HEK293 (cell line): ENCODE measurements at regions not wholly inside any gene's neighbourhood (a gene's known extent, or its start where the extent isn't known, plus 50 kb on each side); places are given as distances from the start of the nearest gene placed in this dataset.

Experiments
- CTCF ChIA-PET: fragments of 350-600 bp; formaldehyde crosslinking; extraction: SDS; loops from one replicate; lab custom pipeline; 2021; ENCODE audit warnings: antibody characterized with exemption; lab: Yijun Ruan, JAX
- POLR2A ChIA-PET: fragments of 300-600 bp; formaldehyde crosslinking; extraction: SDS; loops from one replicate; lab custom pipeline; 2020; ENCODE audit warnings: antibody characterized with exemption, inconsistent platforms; lab: Yijun Ruan, JAX
- H3K27ac ChIP-seq: fragments of 200-500 bp; sonication (Bioruptor generic); 2 replicates; pipeline ENCODE4 v1.5.1; 2014; ENCODE audit warnings: low read depth, low read length, control low read depth, inconsistent platforms; ENCODE audit errors: extremely low read depth
- H3K36me3 ChIP-seq, 2 experiments: fragments of 200-500 bp in 1 of 2; sonication (Bioruptor generic) in 1 of 2; 1 replicate in 1 of 2; 2 replicates in 1 of 2; pipeline ENCODE4 v1.5.1; 2014 to 2017; ENCODE audit warnings: inconsistent platforms in 2 of 2, low read length in 2 of 2; ENCODE audit not compliant: control insufficient read depth in 2 of 2, insufficient read depth in 1 of 2
- H3K4me1 ChIP-seq: fragments of 200-500 bp; sonication (Bioruptor generic); 2 replicates; pipeline ENCODE4 v1.5.1; 2014; ENCODE audit warnings: mild to moderate bottlenecking, low read length, inconsistent platforms; ENCODE audit not compliant: control insufficient read depth, insufficient read depth
- H3K4me3 ChIP-seq: 2 replicates; pipeline ENCODE4 v1.5.1; 2011; ENCODE audit warnings: low read depth, mild to moderate bottlenecking, control low read depth, low read length, moderate library complexity
- H3K9me3 ChIP-seq: fragments of 200-500 bp; sonication (Bioruptor generic); 2 replicates; pipeline ENCODE4 v1.5.1; 2014; ENCODE audit warnings: low read depth, low read length, inconsistent platforms; ENCODE audit not compliant: control insufficient read depth, insufficient read depth
- KLF17 ChIP-seq: fragments of 450-650 bp; formaldehyde crosslinking; IDR thresholded peaks from 2 replicates; pipeline ENCODE4 v1.5.1; 2016; ENCODE audit warnings: missing biosample characterization, missing genetic modification characterization
- KLF7 ChIP-seq: fragments of 450-650 bp; formaldehyde crosslinking; IDR thresholded peaks from 2 replicates; pipeline ENCODE4 v1.5.1; 2016; ENCODE audit warnings: missing biosample characterization, missing genetic modification characterization, borderline replicate concordance
- PATZ1 ChIP-seq: fragments of 450-650 bp; formaldehyde crosslinking; IDR thresholded peaks from 2 replicates; pipeline ENCODE4 v1.5.1; 2016; ENCODE audit warnings: missing biosample characterization, missing genetic modification characterization
- SALL2 ChIP-seq: fragments of 450-650 bp; formaldehyde crosslinking; IDR thresholded peaks from 2 replicates; pipeline ENCODE4 v1.5.0; 2017; ENCODE audit warnings: missing biosample characterization, mild to moderate bottlenecking, missing genetic modification characterization, borderline replicate concordance
- SCRT1 ChIP-seq: fragments of 450-650 bp; formaldehyde crosslinking; IDR thresholded peaks from 2 replicates; pipeline ENCODE4 v1.5.1; 2016; ENCODE audit warnings: missing biosample characterization, missing genetic modification characterization, borderline replicate concordance
- SCRT2 ChIP-seq: fragments of 450-650 bp; formaldehyde crosslinking; IDR thresholded peaks from 2 replicates; pipeline ENCODE4 v1.5.1; 2016; ENCODE audit warnings: missing biosample characterization, missing genetic modification characterization
- TCF7L2 ChIP-seq: IDR thresholded peaks from 2 replicates; pipeline ENCODE4 v1.6.1; 2011; ENCODE audit warnings: low read depth, mild to moderate bottlenecking, inconsistent platforms, low read length, moderate library complexity, borderline replicate concordance
- TRIM28 ChIP-seq: IDR thresholded peaks from 2 replicates; pipeline ENCODE4 v1.6.1; 2011; ENCODE audit warnings: low read length, control low read depth, borderline replicate concordance
- ZNF184 ChIP-seq: fragments of 450-650 bp; IDR thresholded peaks from 2 replicates; pipeline ENCODE4 v1.5.1; 2018; ENCODE audit warnings: missing biosample characterization, mild to moderate bottlenecking, missing genetic modification characterization
- ZNF2 ChIP-seq: fragments of 450-650 bp; formaldehyde crosslinking; IDR thresholded peaks from 2 replicates; pipeline ENCODE4 v1.5.1; 2016; ENCODE audit warnings: missing biosample characterization, missing genetic modification characterization
- ZNF311 ChIP-seq: fragments of 450-650 bp; formaldehyde crosslinking; IDR thresholded peaks from 2 replicates; pipeline ENCODE4 v1.5.1; 2017; ENCODE audit warnings: missing biosample characterization, missing genetic modification characterization, borderline replicate concordance
- ZNF354C ChIP-seq: fragments of 450-650 bp; formaldehyde crosslinking; IDR thresholded peaks from 2 replicates; pipeline ENCODE4 v1.5.1; 2016; ENCODE audit warnings: missing biosample characterization, missing genetic modification characterization, low read depth, borderline replicate concordance
- ZNF366 ChIP-seq: fragments of 450-650 bp; formaldehyde crosslinking; conservative IDR thresholded peaks from 2 replicates; pipeline ENCODE4 v1.5.1; 2016; ENCODE audit warnings: missing biosample characterization, missing genetic modification characterization
- ZNF561 ChIP-seq: fragments of 450-650 bp; IDR thresholded peaks from 2 replicates; pipeline ENCODE4 v1.5.1; 2018; ENCODE audit warnings: missing biosample characterization, missing genetic modification characterization, borderline replicate concordance
- ZNF585B ChIP-seq: fragments of 450-650 bp; formaldehyde crosslinking; IDR thresholded peaks from 2 replicates; pipeline ENCODE4 v1.5.1; 2016; ENCODE audit warnings: missing biosample characterization, missing genetic modification characterization
- ZNF610 ChIP-seq: fragments of 450-650 bp; formaldehyde crosslinking; IDR thresholded peaks from 2 replicates; pipeline ENCODE4 v1.5.1; 2016; ENCODE audit warnings: missing biosample characterization, missing genetic modification characterization, borderline replicate concordance
- ZNF670 ChIP-seq: fragments of 450-650 bp; formaldehyde crosslinking; IDR thresholded peaks from 2 replicates; pipeline ENCODE4 v1.5.1; 2016; ENCODE audit warnings: missing biosample characterization, missing genetic modification characterization, low read depth
- ZNF707 ChIP-seq: fragments of 450-650 bp; formaldehyde crosslinking; IDR thresholded peaks from 2 replicates; pipeline ENCODE4 v1.5.1; 2016; ENCODE audit warnings: missing biosample characterization, missing genetic modification characterization
- TF ChIP-seq, protein P1 (sequence below): fragments of 450-650 bp; formaldehyde crosslinking; IDR thresholded peaks from 2 replicates; pipeline ENCODE4 v1.5.1; 2017; ENCODE audit warnings: missing biosample characterization, missing genetic modification characterization
- TF ChIP-seq, protein P2 (sequence below): fragments of 450-650 bp; formaldehyde crosslinking; IDR thresholded peaks from 2 replicates; pipeline ENCODE4 v1.5.1; 2016; ENCODE audit warnings: missing biosample characterization, missing genetic modification characterization, borderline replicate concordance
- TF ChIP-seq, protein P3 (sequence below): fragments of 450-650 bp; formaldehyde crosslinking; IDR thresholded peaks from 2 replicates; pipeline ENCODE4 v1.5.1; 2016; ENCODE audit warnings: missing biosample characterization, missing genetic modification characterization

DNA sequence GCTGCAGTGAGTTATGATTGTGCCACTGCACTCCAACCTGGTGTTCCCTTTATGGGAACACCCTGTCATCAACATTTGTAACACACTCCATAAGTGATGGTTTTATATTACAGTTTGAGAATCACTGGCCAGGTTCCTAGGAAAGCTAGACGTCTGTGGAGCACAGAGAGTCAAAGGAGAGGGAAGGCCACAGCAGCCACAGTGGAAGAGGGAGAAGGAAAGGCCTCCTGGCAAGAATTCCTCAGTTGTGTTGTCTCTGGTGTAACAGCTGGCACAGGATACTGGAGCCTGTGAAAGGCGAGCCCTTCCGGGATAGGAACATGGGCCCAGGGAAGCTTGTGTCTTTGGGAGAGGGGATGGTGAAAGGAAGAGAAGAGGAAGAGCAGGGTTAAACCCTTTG lies 360.5 kb upstream of the PIK3C3 start (continued):
- TF ChIP-seq, protein P1, sequence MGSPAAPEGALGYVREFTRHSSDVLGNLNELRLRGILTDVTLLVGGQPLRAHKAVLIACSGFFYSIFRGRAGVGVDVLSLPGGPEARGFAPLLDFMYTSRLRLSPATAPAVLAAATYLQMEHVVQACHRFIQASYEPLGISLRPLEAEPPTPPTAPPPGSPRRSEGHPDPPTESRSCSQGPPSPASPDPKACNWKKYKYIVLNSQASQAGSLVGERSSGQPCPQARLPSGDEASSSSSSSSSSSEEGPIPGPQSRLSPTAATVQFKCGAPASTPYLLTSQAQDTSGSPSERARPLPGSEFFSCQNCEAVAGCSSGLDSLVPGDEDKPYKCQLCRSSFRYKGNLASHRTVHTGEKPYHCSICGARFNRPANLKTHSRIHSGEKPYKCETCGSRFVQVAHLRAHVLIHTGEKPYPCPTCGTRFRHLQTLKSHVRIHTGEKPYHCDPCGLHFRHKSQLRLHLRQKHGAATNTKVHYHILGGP (tag by site-specific recombination) = no peak
- TF ChIP-seq, protein P2, sequence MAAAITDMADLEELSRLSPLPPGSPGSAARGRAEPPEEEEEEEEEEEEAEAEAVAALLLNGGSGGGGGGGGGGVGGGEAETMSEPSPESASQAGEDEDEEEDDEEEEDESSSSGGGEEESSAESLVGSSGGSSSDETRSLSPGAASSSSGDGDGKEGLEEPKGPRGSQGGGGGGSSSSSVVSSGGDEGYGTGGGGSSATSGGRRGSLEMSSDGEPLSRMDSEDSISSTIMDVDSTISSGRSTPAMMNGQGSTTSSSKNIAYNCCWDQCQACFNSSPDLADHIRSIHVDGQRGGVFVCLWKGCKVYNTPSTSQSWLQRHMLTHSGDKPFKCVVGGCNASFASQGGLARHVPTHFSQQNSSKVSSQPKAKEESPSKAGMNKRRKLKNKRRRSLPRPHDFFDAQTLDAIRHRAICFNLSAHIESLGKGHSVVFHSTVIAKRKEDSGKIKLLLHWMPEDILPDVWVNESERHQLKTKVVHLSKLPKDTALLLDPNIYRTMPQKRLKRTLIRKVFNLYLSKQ (tag by site-specific recombination) = no peak

GRCh38 chr18:41593171-41593675 lies 361.8 kb upstream of the PIK3C3 start:
- Histone ChIP-seq H3K4me3 (no peak overlapping the region), H3K27ac (no peak overlapping the region), H3K4me1 (no peaks in the 10 kb centered on the region), H3K9me3 (no peaks in the 10 kb centered on the region), H3K36me3 (no peaks in the 10 kb centered on the region)
- ChIA-PET POLR2A (no interaction called here), CTCF (no interaction called here)
- TF ChIP-seq SCRT1 (tag by site-specific recombination) (no peak), ZNF311 (no peak), KLF17 (tag by site-specific recombination) (no peak), KLF7 (tag by site-specific recombination) (no peak), ZNF585B (tag by site-specific recombination) (no peak), SCRT2 (no peak), PATZ1 (tag by site-specific recombination) (no peak), ZNF2 (tag by site-specific recombination) (no peak), ZNF184 (tag by site-specific recombination) (no peak)

GRCh38 chr18:41587976-41588375 lies 367.1 kb upstream of the PIK3C3 start:
- no peaks in the 10 kb centered on the region for H3K4me1 ChIP-seq
- H3K36me3 ChIP-seq = peaks cover 0 to 4% of the 10 kb centered on the region in 2 experiments; a peak in 1 of 3 replicates
- H3K27ac ChIP-seq = no peak overlapping the region
- TF ChIP-seq, protein P2 (tag by site-specific recombination) = no peak
- TF ChIP-seq ZNF610 (tag by site-specific recombination) = no peak
- TF ChIP-seq ZNF707 (tag by site-specific recombination) = no peak
- no peak for TF ChIP-seq ZNF354C
- no peak for TF ChIP-seq ZNF585B (tag by site-specific recombination)
- TF ChIP-seq, protein P3, sequence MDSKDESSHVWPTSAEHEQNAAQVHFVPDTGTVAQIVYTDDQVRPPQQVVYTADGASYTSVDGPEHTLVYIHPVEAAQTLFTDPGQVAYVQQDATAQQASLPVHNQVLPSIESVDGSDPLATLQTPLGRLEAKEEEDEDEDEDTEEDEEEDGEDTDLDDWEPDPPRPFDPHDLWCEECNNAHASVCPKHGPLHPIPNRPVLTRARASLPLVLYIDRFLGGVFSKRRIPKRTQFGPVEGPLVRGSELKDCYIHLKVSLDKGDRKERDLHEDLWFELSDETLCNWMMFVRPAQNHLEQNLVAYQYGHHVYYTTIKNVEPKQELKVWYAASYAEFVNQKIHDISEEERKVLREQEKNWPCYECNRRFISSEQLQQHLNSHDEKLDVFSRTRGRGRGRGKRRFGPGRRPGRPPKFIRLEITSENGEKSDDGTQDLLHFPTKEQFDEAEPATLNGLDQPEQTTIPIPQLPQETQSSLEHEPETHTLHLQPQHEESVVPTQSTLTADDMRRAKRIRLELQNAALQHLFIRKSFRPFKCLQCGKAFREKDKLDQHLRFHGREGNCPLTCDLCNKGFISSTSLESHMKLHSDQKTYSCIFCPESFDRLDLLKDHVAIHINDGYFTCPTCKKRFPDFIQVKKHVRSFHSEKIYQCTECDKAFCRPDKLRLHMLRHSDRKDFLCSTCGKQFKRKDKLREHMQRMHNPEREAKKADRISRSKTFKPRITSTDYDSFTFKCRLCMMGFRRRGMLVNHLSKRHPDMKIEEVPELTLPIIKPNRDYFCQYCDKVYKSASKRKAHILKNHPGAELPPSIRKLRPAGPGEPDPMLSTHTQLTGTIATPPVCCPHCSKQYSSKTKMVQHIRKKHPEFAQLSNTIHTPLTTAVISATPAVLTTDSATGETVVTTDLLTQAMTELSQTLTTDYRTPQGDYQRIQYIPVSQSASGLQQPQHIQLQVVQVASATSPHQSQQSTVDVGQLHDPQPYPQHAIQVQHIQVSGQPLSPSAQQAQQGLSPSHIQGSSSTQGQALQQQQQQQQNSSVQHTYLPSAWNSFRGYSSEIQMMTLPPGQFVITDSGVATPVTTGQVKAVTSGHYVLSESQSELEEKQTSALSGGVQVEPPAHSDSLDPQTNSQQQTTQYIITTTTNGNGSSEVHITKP (tag by site-specific recombination) = no peak
- no peak for TF ChIP-seq ZNF561 (tag by site-specific recombination)
- no peak for TF ChIP-seq TRIM28
- TF ChIP-seq ZNF670 (tag by site-specific recombination) = no peak
- no peak for TF ChIP-seq ZNF366 (tag by site-specific recombination)
- no peak for TF ChIP-seq SALL2 (tag by site-specific recombination)
- no peak for TF ChIP-seq TCF7L2
- TF ChIP-seq, all 188 proteins: peak for 0
- ChIA-PET POLR2A (no interaction called here), CTCF (no interaction called here)
- Histone ChIP-seq H3K4me3 (no peak overlapping the region), H3K9me3 (no peaks in the 10 kb centered on the region)
